ENCODE measurements at regions not wholly inside any gene's neighbourhood (a gene's known extent, or its start where the extent isn't known, plus 50 kb on each side); places are given as distances from the start of the nearest gene placed in this dataset.
"Not testable (repeated sequence)": the region's sequence is repeated elsewhere in the genome, so short reads cannot be mapped to it uniquely, and the experiment has no call there.

DNA sequence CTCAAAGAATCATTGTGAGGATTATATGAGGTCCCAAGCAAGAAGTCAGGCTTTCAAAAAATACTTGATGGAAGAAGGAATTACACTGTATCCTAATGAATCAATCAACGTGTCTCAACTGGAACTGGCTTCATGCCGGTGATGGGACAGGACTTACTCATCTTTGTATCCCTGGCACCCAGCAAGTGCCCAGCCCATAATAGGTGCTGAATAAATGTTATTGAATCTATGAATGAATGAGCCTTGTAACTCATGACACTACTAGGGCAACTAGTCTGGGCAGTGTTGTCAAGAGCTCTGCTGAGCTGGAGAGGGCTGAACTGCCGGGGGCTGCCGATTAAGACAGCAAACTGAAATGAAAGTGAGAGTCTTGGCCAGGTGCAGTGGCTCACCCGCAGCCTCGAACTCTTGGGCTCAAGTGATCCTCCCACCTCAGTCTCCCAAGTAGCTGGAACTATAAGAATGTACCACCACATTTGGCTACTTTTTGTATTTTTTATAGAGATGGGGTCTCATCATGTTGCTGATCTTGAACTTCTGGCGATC, 87.2 kb upstream of the KIF5B start:
- H3K9me3 Mint-ChIP-seq, result no peaks in the 10 kb centered on the region
- peaks cover 19% of the 10 kb centered on the region for H3K4me1 Mint-ChIP-seq (ENCODE audit: low read depth)
- H3K27me3 Mint-ChIP-seq, result no peaks in the 10 kb centered on the region
- no peaks in the 10 kb centered on the region for H3K36me3 Mint-ChIP-seq (ENCODE audit: low read depth)
- H3K27ac Mint-ChIP-seq, result no peak overlapping the region
- H3K4me3 Mint-ChIP-seq, result no peak overlapping the region
- intact Hi-C loops (cut with micrococcal nuclease), result no loop called here

DNA sequence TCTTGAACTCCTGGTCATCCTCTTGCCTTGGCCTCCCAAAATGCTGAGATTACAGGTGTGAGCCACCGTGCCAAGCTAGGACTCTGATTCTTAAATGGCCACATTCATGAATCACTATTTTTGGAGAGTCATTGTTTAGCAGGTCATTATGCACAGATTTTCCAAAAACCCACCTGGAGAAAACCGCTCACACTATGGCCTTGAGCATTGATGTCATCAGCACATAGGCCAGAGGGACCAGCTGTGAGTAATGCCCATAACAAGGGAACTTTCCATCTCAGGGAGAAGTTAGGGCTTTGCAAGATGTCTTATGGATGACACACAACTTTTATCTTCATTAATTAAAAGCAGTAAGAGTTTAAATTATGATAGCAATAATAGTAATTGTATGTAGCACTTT, 86.4 kb upstream of the KIF5B start:
- intact Hi-C loops (cut with micrococcal nuclease), result no loop called here
- H3K4me3 Mint-ChIP-seq, result no peak overlapping the region
- H3K27ac Mint-ChIP-seq, result no peak overlapping the region
- peaks cover 19% of the 10 kb centered on the region for H3K4me1 Mint-ChIP-seq (ENCODE audit: low read depth)
- H3K27me3 Mint-ChIP-seq, result no peaks in the 10 kb centered on the region
- no peaks in the 10 kb centered on the region for H3K36me3 Mint-ChIP-seq (ENCODE audit: low read depth)
- no peaks in the 10 kb centered on the region for H3K9me3 Mint-ChIP-seq

DNA sequence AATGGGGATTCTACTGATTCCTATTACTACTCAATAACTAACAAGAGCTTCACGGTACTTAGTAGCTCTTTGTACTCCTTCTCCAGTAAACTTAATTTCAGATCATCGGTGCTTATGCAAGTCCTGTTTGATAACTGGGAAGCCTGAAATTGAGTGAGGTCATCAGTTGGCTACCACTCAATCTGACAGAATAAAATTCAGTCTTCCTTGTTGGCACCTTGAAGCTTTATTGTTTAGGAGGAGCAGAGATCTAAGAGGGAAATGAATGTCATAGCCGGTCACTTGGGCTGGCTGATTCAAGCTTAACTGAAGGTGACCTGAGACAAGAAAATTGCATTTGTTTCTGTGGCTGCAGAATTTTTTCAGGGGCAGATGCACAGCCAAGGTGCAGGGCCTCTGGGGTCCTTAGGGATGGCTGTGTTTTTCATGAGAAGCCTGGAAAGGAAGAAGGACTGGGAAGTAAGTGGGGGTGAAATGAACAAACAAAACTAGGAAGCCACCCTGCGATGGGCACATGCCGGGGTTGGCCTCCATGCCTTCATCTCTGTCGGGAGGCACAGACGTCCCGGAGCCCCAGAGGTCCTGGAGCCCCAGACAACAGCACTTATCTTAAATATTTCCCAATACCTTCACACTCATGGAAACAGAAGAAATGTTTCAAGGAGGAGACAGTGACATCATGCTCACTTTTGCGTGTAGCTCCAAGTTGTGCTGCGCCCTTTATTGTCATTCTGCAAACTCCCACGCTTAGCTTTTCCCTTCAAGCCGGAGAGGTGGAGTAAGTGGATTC, 85.0 kb upstream of the KIF5B start:
- peak overlapping the region; percentile 69 for H3K27ac Mint-ChIP-seq
- peaks cover 19% of the 10 kb centered on the region for H3K4me1 Mint-ChIP-seq (ENCODE audit: low read depth)
- intact Hi-C loops (cut with micrococcal nuclease), result no loop called here
- no peak overlapping the region for H3K4me3 Mint-ChIP-seq
- H3K36me3 Mint-ChIP-seq (ENCODE audit: low read depth), result no peaks in the 10 kb centered on the region
- no peaks in the 10 kb centered on the region for H3K9me3 Mint-ChIP-seq
- no peaks in the 10 kb centered on the region for H3K27me3 Mint-ChIP-seq

DNA sequence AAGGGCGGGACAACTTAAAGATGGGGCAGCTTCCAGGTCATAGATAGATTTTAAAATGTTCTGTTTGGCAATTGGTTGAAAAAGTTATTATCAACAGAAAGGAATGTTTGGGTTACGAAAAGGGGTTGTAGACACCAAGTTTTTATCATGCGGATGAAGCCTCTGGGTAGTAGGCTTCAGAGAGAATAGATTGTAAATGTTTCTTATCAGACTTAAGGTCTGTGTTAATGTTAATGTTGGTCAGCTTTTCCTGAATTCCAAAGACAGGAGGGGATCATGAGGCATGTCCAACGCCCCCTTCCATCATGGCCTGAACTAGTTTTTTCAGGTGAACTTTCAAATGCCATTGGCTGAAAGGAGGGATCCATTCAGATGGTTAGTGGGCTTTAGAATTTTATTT, 84.2 kb upstream of the KIF5B start:
- Mint-ChIP-seq H3K4me1 (ENCODE audit: low read depth) (peaks cover 19% of the 10 kb centered on the region), H3K4me3 (no peak overlapping the region), H3K27me3 (no peaks in the 10 kb centered on the region), H3K36me3 (ENCODE audit: low read depth) (no peaks in the 10 kb centered on the region), H3K9me3 (no peaks in the 10 kb centered on the region), H3K27ac (no peak overlapping the region)
- intact Hi-C loops (cut with micrococcal nuclease), result no loop called here

DNA sequence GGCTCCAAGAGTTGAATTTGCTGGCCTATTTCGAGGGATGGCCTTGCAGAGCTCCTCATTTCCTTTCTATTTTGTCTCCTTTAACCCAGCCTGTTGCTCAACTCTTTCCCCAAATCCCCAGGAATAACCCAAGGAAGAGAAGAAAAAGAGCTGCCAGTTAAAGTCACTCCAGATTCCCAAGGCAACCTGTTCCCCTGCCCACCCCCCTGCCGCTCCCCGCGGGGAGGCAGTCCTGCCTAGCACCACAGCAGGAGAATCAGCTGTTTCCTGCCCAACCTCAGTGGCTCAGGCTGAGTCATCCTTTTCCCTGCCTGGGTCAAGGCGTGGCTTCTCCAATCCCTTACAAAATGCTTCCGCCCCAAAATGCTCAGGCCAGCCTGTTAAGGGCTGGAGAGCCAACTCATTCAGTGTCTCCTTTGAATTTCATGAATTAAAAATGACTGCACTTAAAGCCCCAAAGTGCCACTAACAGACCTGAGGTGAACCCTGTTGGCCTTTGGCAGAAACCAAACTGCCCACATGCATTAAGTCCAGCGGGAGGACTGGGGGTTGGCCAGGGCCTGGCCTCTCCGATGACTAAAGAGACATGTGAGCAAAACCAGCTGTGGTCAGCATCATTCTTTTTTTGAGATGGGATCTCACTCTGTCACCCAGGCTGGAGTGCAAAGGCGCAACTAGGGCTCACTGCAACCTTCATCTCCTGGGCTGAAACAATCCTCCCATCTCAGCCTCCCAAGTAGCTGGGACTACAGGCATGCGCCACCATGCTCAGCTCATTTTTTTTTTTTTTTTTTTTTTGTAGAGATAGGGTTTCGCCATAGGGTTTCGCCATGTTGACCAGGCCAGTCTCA, 83.2 kb upstream of the KIF5B start:
- Mint-ChIP-seq H3K27ac (no peak overlapping the region), H3K9me3 (no peaks in the 10 kb centered on the region), H3K4me3 (peak overlapping the region; percentile 30), H3K4me1 (ENCODE audit: low read depth) (peaks cover 19% of the 10 kb centered on the region), H3K36me3 (ENCODE audit: low read depth) (no peaks in the 10 kb centered on the region), H3K27me3 (no peaks in the 10 kb centered on the region)
- intact Hi-C loops (cut with micrococcal nuclease), result loop anchor here (5.0 kb wide), 1 partner anchor 82 kb away; the partner anchor contains the start of gene KIF5B

DNA sequence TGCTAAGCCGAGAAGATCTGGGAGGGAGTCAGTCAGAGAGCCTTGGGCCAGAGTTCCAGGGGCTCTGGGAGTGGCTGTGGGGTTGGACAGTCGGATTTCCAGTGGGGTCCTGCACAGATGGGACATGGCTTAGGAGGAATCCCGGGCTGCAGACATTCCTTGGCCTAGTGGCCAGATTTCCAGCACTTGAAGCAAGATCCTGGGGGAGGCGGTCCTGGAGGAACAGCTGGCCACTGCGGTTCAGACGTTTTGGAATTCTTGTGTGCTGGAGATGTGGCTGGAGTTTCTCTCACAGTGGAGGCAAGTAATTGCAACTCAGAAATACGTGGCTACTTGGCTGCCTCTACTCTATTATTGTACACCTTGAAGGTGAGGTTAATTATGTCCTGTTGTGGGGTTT, 80.7 kb upstream of the KIF5B start:
- not testable (repeated sequence) for H3K27ac Mint-ChIP-seq; H3K9me3 Mint-ChIP-seq; H3K27me3 Mint-ChIP-seq; H3K36me3 Mint-ChIP-seq (ENCODE audit: low read depth); H3K4me3 Mint-ChIP-seq
- peaks cover 19% of the 10 kb centered on the region for H3K4me1 Mint-ChIP-seq (ENCODE audit: low read depth)
- intact Hi-C loops (cut with micrococcal nuclease), result loop anchor here (5.0 kb wide), 1 partner anchor 80 kb away; the partner anchor contains the start of gene KIF5B

DNA sequence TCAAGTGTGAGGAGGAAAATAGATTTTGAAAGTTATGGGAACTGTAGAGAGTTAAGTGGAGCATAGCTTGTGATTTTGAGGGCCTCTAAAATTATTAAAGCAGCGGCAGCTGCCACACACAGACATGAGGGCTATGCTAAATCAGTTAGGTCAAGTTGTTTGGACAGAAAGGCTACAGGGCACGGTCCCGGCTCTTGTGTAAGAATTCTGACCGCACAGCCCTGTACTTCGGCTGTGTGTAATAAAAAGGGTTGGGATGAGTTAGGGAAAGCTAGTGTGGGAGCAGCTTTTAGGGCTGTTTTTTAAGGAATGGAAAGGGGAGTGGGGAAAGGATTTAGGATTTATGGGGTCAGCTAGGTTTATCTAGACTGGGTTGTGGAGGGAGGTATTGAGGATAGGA, 79.6 kb upstream of the KIF5B start:
- not testable (repeated sequence) for H3K27me3 Mint-ChIP-seq, H3K9me3 Mint-ChIP-seq

DNA sequence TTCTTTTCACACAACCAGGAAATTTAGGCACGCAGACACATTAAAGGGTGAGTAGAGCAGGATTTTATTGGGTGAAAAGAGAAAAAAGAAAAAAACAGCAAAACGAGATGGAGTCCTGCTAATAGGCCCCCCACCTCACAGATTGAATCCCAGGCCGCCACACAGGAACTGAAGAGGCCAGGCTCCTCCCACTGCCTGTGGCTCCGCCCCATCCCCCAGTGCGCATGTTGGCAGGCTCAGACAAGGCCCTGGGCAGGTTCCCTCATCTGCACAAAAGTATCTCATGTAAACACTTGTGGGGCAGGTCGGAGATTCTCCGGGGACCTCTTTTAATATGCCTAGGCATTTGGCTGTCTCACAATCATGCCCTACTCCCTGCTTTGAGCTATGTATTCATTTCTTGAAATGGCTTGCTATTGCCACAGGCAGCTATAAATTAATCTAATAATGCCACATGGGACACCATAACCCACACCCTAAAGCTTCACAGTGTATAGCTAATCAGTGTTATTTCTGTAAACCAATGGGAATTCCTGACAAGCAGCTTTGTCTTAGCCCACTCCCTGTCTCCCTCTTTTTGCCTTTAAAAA, 76.2 kb upstream of the KIF5B start:
- Mint-ChIP-seq H3K9me3 (no peaks in the 10 kb centered on the region), H3K4me3 (no peak overlapping the region), H3K27me3 (no peaks in the 10 kb centered on the region), H3K4me1 (ENCODE audit: low read depth) (peaks cover 5% of the 10 kb centered on the region), H3K36me3 (ENCODE audit: low read depth) (no peaks in the 10 kb centered on the region), H3K27ac (no peak overlapping the region)
- intact Hi-C loops (cut with micrococcal nuclease), result no loop called here

More for the DNA sequence above, 79.6 kb upstream of the KIF5B start:
- not testable (repeated sequence) for H3K27ac Mint-ChIP-seq; H3K4me3 Mint-ChIP-seq; H3K36me3 Mint-ChIP-seq (ENCODE audit: low read depth); H3K4me1 Mint-ChIP-seq (ENCODE audit: low read depth)
- intact Hi-C loops (cut with micrococcal nuclease), result loop anchor here (5.0 kb wide), 1 partner anchor 78 kb away; the partner anchor contains the start of gene KIF5B

DNA sequence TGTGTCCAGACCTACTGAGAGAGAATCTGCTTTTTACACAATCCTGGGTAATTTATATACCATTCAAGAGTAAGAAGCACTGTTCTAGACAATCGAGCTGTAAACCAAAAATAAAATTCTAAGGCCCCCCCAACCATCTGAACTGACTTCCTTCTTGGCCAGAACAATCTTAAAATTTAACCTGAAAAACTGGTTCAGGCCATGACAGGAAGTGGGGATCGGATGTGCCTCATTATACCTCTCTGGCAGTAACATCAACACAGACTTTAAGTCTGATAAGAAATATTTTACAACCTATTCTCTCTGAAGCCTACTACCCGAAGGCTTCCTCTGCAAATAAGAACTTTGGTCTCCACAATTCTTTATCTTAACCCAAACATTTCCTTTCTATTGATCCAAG, 75.2 kb upstream of the KIF5B start:
- Mint-ChIP-seq H3K9me3 (no peaks in the 10 kb centered on the region), H3K4me3 (no peak overlapping the region), H3K27me3 (no peaks in the 10 kb centered on the region), H3K36me3 (ENCODE audit: low read depth) (no peaks in the 10 kb centered on the region), H3K27ac (no peak overlapping the region), H3K4me1 (ENCODE audit: low read depth) (peaks cover 5% of the 10 kb centered on the region)
- intact Hi-C loops (cut with micrococcal nuclease), result no loop called here

DNA sequence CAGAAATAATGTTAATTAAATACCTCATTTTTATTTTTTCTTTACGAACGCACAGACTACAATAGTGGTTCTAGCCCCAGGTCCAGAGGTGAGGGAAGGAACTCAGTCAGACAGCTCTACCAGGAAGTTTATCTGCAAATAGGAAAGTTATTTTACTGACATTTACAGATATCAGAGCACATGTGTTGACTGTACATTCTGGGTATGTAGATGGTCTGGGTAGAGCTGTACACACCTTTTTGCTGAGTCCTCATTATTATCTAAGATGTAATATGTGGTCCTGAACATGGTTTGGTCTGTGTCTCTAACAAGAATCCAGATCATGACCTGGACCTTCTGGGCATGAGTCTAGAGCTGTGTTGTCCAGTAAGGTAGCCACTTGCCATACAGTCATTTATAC, 74.6 kb upstream of the KIF5B start:
- no peak overlapping the region for H3K27ac Mint-ChIP-seq
- H3K4me1 Mint-ChIP-seq (ENCODE audit: low read depth), result peaks cover 5% of the 10 kb centered on the region
- H3K9me3 Mint-ChIP-seq, result no peaks in the 10 kb centered on the region

DNA sequence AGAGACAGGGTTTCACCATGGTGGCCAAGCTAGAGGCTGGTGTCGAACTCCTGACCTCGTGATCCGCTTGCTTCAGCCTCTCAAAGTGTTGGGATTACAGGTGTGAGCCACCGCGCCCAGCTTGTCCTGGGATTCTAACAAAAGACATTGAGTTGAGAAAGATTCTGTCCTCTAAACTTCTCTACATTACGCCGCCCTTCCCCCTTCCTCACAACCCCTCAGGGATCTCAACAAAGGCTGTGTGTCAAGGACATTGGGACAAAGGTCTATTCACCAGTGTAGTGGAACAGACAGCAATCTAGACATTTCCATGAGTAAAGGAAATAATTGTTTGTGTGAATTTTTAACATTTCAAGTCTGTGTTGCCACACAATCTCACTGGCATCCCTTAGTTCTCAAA, 68.8 kb upstream of the KIF5B start:
- H3K9me3 Mint-ChIP-seq, result peaks cover 25% of the 10 kb centered on the region
- no peak overlapping the region for H3K4me3 Mint-ChIP-seq
- H3K36me3 Mint-ChIP-seq (ENCODE audit: low read depth), result no peaks in the 10 kb centered on the region
- peaks cover 5% of the 10 kb centered on the region for H3K27me3 Mint-ChIP-seq
- H3K27ac Mint-ChIP-seq, result no peak overlapping the region
- H3K4me1 Mint-ChIP-seq (ENCODE audit: low read depth), result peaks cover 5% of the 10 kb centered on the region
- intact Hi-C loops (cut with micrococcal nuclease), result no loop called here

More for the DNA sequence above, 74.6 kb upstream of the KIF5B start:
- H3K4me3 Mint-ChIP-seq, result no peak overlapping the region
- H3K36me3 Mint-ChIP-seq (ENCODE audit: low read depth), result no peaks in the 10 kb centered on the region
- no peaks in the 10 kb centered on the region for H3K27me3 Mint-ChIP-seq
- intact Hi-C loops (cut with micrococcal nuclease), result no loop called here

DNA sequence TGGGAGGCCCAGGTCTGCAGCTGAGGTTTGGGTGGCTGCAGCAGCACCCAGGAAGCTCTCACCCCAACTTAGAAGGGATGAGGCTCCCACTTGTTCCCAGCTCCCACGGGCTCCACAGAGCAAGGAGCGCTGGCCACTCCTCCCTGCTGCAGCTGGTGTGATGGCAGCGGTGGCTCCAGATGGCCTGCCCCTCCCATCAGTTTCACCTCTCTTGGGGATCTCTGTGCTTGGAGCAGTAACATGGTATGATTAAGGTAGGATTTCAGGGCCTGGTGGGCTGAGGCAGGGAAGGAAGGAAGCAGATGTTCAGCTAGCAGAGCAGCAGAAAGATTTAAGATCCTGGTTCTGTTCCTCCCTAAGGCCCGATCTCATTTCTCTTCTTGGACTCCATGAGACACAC, 66.8 kb upstream of the KIF5B start:
- H3K4me1 Mint-ChIP-seq (ENCODE audit: low read depth), result no peaks in the 10 kb centered on the region
- H3K9me3 Mint-ChIP-seq, result peaks cover 25% of the 10 kb centered on the region
- H3K27ac Mint-ChIP-seq, result no peak overlapping the region
- intact Hi-C loops (cut with micrococcal nuclease), result no loop called here
- no peak overlapping the region for H3K4me3 Mint-ChIP-seq
- no peaks in the 10 kb centered on the region for H3K36me3 Mint-ChIP-seq (ENCODE audit: low read depth)
- peaks cover 6% of the 10 kb centered on the region for H3K27me3 Mint-ChIP-seq

DNA sequence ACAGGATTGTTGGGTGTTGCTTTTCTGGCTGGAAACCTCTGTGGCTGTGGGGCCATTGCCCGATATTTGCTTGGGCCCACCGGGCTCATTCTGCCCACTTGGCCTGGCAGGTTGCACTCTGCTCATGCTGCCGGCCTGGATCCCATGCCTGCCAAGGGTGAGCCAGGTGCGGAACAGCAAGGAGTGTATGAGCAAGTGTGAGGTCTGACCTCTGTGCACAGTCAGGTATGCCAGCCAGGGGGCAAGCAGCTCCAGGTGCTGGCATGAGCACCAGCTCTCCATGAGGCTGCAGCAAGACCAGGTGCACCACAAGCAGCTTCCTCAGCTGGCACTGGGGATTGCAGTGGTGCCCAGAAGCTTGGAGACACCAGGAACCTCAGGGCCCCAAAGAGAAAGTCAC, 65.4 kb upstream of the KIF5B start:
- Mint-ChIP-seq H3K4me1 (ENCODE audit: low read depth) (no peaks in the 10 kb centered on the region), H3K36me3 (ENCODE audit: low read depth) (no peaks in the 10 kb centered on the region), H3K9me3 (peaks cover 25% of the 10 kb centered on the region), H3K4me3 (no peak overlapping the region), H3K27me3 (peaks cover 6% of the 10 kb centered on the region), H3K27ac (no peak overlapping the region)
- intact Hi-C loops (cut with micrococcal nuclease), result no loop called here

DNA sequence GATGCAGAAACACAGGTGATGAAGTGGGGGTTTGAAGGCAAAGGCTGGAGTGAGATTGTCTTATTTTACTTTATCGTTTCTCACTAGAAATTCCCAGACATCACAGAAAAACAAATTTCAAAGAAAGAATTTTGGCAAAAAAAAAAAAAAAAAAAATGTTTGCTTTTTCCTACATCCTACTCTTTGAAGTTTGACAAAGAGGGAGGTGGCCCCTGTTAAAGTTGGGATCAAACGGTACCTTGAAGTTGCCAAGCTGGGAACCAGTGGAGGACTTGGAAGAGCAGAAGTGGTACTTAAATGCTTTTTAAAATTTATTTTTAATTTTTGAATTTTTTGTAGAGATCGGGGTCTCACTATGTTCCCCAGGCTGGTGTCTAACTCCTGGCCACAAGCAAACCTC, 63.9 kb upstream of the KIF5B start:
- H3K27me3 Mint-ChIP-seq, result peaks cover 6% of the 10 kb centered on the region
- intact Hi-C loops (cut with micrococcal nuclease), result no loop called here
- H3K9me3 Mint-ChIP-seq, result peaks cover 36% of the 10 kb centered on the region
- H3K27ac Mint-ChIP-seq, result no peak overlapping the region
- H3K36me3 Mint-ChIP-seq (ENCODE audit: low read depth), result no peaks in the 10 kb centered on the region
- peaks cover 4% of the 10 kb centered on the region for H3K4me1 Mint-ChIP-seq (ENCODE audit: low read depth)
- no peak overlapping the region for H3K4me3 Mint-ChIP-seq
